NB4 (cell line): ENCODE measurements at regions not wholly inside any gene's neighbourhood (a gene's known extent, or its start where the extent isn't known, plus 50 kb on each side); places are given as distances from the start of the nearest gene placed in this dataset.

Source experiments
- CTCF ChIP-seq: IDR thresholded peaks from one replicate; pipeline ENCODE4 v1.5.1; 2012; ENCODE audit warnings: low read depth, low read length
- MAX ChIP-seq: IDR thresholded peaks from 2 replicates; pipeline ENCODE4 v1.6.1; 2011; ENCODE audit warnings: low read depth, low read length
- MYC ChIP-seq: IDR thresholded peaks from 2 replicates; pipeline ENCODE4 v1.6.1; 2011; ENCODE audit warnings: low read depth, low read length
- POLR2A ChIP-seq: IDR thresholded peaks from 2 replicates; pipeline ENCODE4 v1.6.1; 2011; ENCODE audit warnings: mild to moderate bottlenecking; ENCODE audit not compliant: insufficient read length; ENCODE audit errors: extremely low read depth

- TF ChIP-seq CTCF (no peak), POLR2A (no peak), MAX (no peak), MYC (no peak)
These were observed 223.4 kb upstream of the ZBED5 start for GRCh38 chr11:11081288-11081687.
